GM21423 (cell line): ENCODE measurements at regions not wholly inside any gene's neighbourhood (a gene's known extent, or its start where the extent isn't known, plus 50 kb on each side); places are given as distances from the start of the nearest gene placed in this dataset.

Source experiments
- ATAC-seq: cut with Tn5 transposase; IDR thresholded peaks from one replicate; pipeline ENCODE4 v1.9.1; 2021; ENCODE audit warnings: mild to moderate bottlenecking, moderate library complexity; ENCODE audit not compliant: unreplicated experiment

DNA sequence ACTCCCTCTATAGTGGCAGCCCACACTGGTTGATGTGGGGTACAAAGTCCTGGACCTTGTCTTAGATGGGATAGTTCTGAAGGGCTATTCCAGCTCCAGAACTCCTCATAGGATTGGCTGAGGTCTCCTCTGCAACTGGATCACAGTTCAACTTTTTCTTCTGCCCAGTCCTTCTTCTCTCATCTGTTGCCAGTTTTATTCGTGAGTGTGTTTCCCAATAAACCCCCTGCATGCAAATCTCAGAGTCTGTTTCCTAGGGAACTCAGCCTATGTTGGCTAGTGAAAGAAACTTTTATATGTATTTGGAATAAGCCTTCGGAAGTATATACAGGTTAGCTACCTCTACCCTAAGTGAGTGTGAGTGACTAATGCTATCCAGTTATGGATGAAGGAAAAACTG lies 823.4 kb downstream of the SLC4A3 start:
- ATAC-seq = no peak

DNA sequence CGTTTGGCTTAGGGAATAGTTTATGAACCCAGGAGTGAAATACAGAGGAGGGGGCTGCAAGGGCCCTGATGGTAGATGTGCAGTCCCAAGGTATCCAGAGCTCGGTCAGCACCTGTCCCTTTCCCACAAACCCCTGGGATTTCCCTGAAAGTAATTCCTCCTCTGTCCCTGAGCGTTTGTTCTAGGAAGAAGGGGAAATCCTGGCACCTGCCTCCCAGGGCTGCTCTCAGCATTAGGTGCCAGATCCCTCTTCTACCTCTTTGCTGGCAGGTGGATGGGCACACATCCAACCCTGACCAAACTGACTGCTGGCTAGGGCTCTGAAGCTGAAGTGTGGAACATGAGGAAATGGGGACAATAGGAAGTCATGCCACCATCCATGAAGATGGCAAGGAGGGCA lies 824.0 kb downstream of the SLC4A3 start:
- ATAC-seq = no peak

DNA sequence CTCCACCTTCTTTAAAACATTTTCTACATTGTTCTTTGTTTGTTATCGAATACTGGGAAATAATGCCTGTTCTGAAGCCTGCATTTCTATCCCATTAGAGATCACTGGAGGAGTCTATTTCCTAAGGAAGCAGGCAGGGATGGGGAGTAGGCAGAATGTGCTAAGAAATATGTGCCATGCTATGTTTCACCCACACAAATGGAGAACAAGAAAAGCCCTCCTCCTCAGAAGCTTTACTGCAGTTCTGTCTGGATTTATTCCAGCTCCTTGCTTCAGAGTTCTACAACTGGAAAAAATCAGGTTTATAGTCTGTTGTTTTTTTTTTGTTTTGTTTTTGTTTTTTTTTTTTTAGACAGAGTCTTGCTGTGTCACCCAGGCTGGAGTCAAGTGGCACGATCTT lies 825.1 kb downstream of the SLC4A3 start:
- ATAC-seq = no peak

GRCh38 chr2:220455351-220455990 lies 828.0 kb downstream of the SLC4A3 start:
- ATAC-seq = no peak

DNA sequence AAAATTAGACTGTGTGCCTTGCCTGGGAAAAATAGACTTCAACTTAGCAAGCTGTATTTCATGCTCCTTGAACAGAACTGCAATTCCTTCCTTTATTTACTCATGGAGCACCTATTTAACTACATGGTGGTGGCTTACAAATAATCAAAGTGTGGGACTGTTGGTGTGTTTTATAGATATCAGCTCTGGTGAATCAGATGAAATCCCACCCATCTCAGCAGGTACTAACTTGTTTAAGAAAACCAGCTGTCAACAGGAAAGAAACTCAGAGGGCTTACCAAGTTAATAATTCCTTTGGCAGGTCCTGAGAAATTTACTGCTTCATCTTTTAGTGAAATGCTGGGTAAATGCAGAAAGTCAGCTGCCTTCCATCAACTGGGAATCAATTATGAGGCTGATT lies 830.6 kb downstream of the SLC4A3 start:
- no peak for ATAC-seq

DNA sequence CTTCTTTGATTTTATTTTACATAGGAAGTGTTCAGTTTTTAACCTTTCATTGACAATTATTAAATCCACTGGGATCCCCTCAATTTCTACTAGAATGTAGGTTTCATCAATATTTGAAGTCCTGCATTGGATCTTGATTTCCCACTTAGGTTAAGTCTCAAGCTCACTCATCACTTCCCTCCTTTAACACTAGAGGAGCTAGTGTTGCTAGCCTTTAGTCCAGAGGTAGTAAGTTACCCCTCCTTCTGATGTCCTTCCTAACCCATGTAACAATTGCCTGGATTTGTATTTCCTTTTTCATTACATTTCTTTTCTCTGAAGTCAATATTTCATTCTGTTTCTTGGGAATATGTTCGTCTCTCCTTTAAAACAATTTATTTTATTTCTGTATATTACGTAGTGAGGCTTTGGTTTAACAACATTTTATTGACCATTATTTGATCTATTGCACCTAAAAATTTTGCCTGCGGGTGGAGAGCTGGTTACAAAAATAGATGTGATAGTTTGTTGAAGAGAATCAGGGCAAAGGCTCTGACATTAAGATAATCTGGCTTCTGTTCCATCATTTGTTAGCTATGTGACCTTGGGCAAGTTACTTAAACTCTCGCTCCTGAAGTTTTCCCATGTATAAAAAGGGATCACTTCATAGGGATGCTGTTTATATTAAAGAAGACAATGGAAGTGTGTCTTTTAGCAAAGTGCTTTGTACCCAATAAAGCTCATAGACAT lies 833.0 kb downstream of the SLC4A3 start:
- ATAC-seq = no peak

DNA sequence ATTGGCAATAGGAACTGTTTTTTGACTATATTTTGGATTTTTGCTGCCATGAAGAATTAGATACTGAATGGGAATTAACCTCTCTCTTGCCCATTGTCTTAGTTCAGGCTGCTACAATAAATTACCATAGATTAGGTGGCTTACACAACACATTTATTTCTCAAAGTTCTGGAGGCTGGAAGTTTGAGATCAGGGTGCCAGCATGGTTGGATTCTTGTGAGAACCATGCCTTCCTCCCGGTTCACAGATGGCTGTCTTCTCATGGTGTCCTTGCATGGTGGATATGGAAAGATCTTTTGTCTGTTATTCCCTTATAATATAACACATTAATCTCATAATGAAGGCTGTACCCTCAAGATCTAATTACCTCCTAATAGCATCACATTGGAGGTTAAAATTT lies 836.4 kb downstream of the SLC4A3 start:
- ATAC-seq = no peak

DNA sequence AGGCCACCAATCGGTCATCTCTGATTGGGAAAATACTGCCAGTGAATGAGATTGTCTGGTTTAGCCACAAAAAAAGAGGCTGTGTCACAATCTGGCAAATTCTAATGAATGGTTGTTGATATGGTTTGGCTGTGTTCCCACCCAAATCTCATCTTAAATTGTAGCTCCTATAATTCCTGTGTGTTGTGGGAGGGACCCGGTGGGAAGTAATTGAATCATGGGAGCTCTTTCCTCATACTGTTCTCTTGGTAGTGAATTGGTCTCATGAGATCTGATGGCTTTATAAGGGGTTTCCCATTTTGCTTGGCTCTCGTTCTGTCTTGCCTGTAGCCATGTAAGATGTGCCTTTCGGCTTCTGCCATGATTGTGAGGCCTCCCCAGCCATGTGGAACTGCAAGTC lies 838.3 kb downstream of the SLC4A3 start:
- no peak for ATAC-seq

- ATAC-seq = no peak
Observed at GRCh38 chr2:220466251-220466691, 838.8 kb downstream of the SLC4A3 start.

- ATAC-seq = no peak
Observed at GRCh38 chr2:220469201-220469600, 841.8 kb downstream of the SLC4A3 start.

- no peak for ATAC-seq
Observed at GRCh38 chr2:220473611-220474010, 846.2 kb downstream of the SLC4A3 start.

GRCh38 chr2:220476877-220477276 lies 849.4 kb downstream of the SLC4A3 start:
- no peak for ATAC-seq

DNA sequence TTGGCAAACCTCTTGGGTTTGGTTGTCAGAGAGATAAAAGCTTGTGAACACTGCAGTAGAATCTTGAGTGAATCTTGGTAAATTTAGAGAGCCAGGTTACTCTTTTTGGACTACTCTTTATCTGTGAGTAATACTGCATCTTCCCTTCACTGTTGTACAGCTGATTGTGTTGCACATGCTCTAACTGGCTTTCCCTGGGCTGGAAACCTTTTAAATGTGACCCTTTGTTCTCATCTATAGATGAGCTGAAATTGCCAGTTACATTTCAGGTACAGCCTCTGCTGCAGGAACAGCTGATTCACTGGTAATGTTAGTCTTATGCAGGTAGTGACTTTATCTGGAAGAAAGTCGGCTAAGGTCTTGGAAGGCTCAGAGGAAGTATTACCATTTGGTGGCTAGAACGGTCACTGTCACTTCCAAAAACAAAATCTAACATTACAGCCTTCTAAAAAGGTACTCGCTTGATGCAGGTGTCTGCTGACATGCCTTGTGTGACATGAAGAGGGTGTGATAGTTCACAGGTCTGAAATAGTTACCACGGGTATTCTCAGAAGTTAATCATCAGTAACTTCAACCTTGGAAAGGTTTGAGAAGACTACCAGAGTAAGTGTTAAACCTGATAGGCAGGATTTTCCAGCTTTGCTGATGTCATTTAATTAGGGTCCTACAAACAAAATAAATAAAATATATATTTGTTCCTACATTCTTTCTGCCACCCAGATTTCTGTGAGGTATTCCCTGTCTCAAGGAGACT lies 851.1 kb downstream of the SLC4A3 start:
- ATAC-seq = no peak

DNA sequence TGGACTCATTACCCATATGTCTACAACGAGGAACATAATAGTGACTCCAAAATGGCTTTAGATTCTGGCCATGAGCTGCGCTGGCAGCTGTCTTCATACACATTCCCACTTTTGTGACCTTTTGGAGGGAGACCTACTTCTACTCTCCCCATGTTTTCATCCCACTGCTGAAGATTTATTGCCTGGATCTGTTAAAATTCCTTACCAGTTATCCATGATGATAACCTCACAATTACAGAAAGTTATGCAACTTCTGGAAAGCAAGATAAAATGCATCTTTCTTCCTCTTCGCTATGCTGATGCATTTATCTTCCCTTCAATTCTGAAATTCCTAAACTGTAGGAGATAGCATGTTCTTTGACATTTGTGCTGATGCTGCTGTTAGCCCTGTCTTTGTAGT lies 855.3 kb downstream of the SLC4A3 start:
- ATAC-seq = no peak

- no peak for ATAC-seq
Observed at GRCh38 chr2:220489121-220489520, 861.7 kb downstream of the SLC4A3 start.

GRCh38 chr2:220491670-220492069 lies 864.2 kb downstream of the SLC4A3 start:
- ATAC-seq = no peak

DNA sequence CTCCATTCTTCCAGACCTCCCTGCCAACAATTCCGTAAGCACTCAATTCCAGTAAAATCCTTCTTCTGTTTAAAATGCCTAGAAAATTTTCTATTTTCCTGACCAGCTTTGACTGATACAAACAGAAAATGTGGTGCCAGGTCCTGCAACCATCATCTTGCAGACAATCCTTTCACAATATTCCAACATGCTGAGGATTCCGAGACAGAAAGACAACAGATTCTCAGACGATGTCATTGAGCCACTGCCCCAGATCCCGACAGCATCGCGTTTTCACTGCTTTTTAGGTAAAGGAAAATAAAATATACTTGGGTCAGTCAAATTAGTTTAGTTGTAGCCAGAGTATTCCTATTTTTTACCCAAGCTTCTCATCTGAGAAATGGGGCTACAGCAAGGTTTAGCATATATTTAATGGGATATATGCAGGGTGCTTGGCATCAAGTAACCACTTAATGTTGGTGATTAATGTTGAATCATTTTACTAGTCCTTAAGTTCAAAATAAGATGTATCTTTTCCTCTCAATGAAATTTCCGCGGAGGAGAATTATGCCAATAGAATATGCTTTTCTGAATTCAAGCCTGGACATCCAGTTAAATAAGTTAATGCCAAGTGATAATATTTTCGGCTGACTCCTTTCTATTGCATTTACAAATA lies 866.6 kb downstream of the SLC4A3 start:
- no peak for ATAC-seq

DNA sequence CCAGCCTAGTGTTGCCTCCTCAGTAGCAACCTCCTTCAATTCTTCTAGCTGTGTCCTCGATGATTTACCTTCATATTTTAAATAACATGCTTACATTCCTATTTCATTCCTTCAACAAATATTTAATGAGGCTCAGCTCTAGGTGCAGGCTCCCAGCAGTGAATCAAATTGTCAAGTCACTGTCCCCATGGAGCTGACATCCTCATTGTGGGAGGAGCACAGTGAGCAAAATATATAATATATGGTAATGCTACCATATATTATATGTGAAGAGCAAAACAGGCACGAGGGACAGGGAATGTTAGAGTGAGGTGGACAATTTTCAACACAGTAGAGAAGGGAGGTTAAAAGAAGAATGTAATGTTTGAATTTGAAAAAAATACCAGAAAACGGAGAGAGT lies 869.1 kb downstream of the SLC4A3 start:
- ATAC-seq = no peak

GRCh38 chr2:220499225-220499624 lies 871.8 kb downstream of the SLC4A3 start:
- ATAC-seq = no peak

GRCh38 chr2:220502539-220502938 lies 875.1 kb downstream of the SLC4A3 start:
- no peak for ATAC-seq

DNA sequence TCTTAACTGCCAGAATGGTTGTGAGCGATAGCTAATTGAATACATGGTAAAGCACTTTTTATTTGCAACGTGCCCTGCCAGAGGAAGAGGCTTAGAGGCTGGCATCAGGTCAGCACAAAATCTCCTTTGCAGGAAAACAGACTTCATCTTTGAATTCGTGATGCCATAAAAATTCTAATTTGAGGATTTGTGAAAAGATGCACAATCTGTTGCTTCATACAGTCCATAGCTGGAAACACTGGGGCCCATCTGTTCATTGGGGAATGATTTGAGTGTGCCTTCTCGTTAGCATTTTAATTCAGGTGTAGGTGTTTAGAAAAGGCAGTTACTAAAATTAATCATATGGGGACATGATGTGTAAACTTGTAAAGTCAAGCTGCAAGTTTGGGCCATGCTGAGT lies 876.0 kb downstream of the SLC4A3 start:
- no peak for ATAC-seq
